DND-41 (cell line): ENCODE measurements at regions not wholly inside any gene's neighbourhood (a gene's known extent, or its start where the extent isn't known, plus 50 kb on each side); places are given as distances from the start of the nearest gene placed in this dataset.

Source experiments
- CTCF ChIP-seq: IDR thresholded peaks from 2 replicates; pipeline ENCODE4 v1.5.1; 2012; ENCODE audit warnings: borderline replicate concordance, low read length, moderate library complexity, mild to moderate bottlenecking; ENCODE audit not compliant: poor library complexity, severe bottlenecking; ENCODE audit errors: extremely low read depth
- EZH2 ChIP-seq: IDR thresholded peaks from 3 replicates; pipeline ENCODE4 v1.6.1; 2012; ENCODE audit warnings: borderline replicate concordance, low read depth, mild to moderate bottlenecking, moderate library complexity, low read length, inconsistent platforms; ENCODE audit not compliant: severe bottlenecking

- TF ChIP-seq CTCF (no peak), EZH2 (no peak)
Observed at GRCh38 chr1:38536089-38536488, 323.5 kb downstream of the RRAGC start.
